ENCODE measurements at regions not wholly inside any gene's neighbourhood (a gene's known extent, or its start where the extent isn't known, plus 50 kb on each side); places are given as distances from the start of the nearest gene placed in this dataset.

DNA sequence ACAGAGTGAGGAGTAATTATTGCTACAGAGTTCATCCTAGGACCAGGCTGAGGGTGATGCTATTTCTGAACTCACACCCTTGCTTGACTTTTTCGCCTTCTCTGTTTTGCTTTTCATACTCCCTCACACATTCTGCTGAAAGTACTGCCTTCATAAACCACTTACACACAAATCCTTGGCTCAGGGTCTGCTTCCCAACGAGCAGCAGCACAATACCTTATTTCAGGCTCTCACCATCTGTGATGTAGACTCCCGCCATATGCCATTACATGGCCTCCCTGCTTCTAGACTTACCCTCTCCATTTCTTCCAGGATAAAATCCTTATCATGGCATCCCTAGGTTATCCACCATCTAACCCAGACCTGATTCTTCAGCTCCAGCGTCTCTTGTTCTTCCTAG lies 321.3 kb upstream of the SPTLC3 start:
- TF ChIP-seq, protein P1, sequence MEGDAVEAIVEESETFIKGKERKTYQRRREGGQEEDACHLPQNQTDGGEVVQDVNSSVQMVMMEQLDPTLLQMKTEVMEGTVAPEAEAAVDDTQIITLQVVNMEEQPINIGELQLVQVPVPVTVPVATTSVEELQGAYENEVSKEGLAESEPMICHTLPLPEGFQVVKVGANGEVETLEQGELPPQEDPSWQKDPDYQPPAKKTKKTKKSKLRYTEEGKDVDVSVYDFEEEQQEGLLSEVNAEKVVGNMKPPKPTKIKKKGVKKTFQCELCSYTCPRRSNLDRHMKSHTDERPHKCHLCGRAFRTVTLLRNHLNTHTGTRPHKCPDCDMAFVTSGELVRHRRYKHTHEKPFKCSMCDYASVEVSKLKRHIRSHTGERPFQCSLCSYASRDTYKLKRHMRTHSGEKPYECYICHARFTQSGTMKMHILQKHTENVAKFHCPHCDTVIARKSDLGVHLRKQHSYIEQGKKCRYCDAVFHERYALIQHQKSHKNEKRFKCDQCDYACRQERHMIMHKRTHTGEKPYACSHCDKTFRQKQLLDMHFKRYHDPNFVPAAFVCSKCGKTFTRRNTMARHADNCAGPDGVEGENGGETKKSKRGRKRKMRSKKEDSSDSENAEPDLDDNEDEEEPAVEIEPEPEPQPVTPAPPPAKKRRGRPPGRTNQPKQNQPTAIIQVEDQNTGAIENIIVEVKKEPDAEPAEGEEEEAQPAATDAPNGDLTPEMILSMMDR (conservative IDR thresholded peaks at IDR 0.05 in 1 of 2, IDR thresholded peaks at IDR 0.05 in 1 of 2; ENCODE audit: extremely low read depth in 1 of 2, insufficient read depth in 1 of 2, low read depth in 1 of 2, low read length in 2 of 2): no peak
- no peak for TF ChIP-seq EZH2 (IDR thresholded peaks at IDR 0.05; ENCODE audit: borderline replicate concordance, low read length)
